Right atrium auricular region (tissue), 2 donors: ENCODE measurements at regions not wholly inside any gene's neighbourhood (a gene's known extent, or its start where the extent isn't known, plus 50 kb on each side); places are given as distances from the start of the nearest gene placed in this dataset.
A peak's percentile ranks its signal among the peaks of the same experiment; 100 is the strongest.

Source experiments
- DNase-seq: peaks from one replicate; pipeline ENCODE4 v3.0.0-alpha.2; 2019; ENCODE audit warnings: low spot score
- H3K27ac ChIP-seq, 2 donors: fragments of 200-600 bp; sonication (generic); 1 replicate in 1 of 2; 2 replicates in 1 of 2; pipeline ENCODE4 v1.5.1; 2016 to 2019
- H3K27me3 ChIP-seq, 2 donors: fragments of 200-600 bp; sonication (generic); one replicate each; pipeline versions ENCODE4 v1.5.1 to v1.6.0; 2017 to 2019
- H3K36me3 ChIP-seq: fragments of 200-600 bp; sonication (generic); one replicate; pipeline ENCODE4 v1.5.1; 2016
- H3K4me1 ChIP-seq, 2 donors: fragments of 200-600 bp; sonication (generic); one replicate each; pipeline versions ENCODE4 v1.5.1 to v1.6.0; 2017 to 2019
- H3K4me3 ChIP-seq, 2 donors: fragments of 200-600 bp; sonication (generic); 1 replicate in 1 of 2; 2 replicates in 1 of 2; pipeline ENCODE4 v1.5.1; 2017 to 2019; ENCODE audit warnings: mild to moderate bottlenecking in 1 of 2, moderate library complexity in 1 of 2
- H3K9me3 ChIP-seq, 2 donors: fragments of 200-600 bp; sonication (generic); one replicate each; pipeline ENCODE4 v1.5.1; 2019
- CTCF ChIP-seq, 2 donors: fragments of 200-600 bp; sonication (generic); IDR thresholded peaks; one replicate each; pipeline ENCODE4 v1.5.1; 2019; ENCODE audit warnings: antibody characterized with exemption in 2 of 2

DNA sequence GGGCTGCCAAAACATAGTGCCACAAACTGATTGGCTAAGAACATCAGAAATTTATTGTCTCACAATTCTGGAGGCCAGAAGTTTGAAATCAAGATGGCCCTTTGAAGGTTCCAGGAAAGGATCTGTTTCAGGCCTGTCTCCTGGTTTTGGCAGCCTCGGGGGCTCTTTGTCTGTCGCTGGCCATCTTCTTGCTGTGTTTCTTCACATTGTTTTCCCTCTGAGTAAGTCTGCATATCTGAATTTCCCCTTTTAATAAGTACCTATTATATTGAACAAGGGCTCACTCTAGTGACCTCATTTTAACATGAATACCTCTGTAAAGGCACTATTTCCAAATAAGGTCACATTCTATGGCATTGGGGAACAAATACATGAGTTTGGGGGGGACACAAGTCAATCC is 467.1 kb upstream of the MGAT4C start:
- DNase-seq: no peak
- H3K27ac ChIP-seq: no peak overlapping the region
- H3K9me3 ChIP-seq: no peaks in the 10 kb centered on the region
- no peaks in the 10 kb centered on the region for H3K4me1 ChIP-seq
- H3K36me3 ChIP-seq: no peaks in the 10 kb centered on the region
- no peak overlapping the region for H3K4me3 ChIP-seq
- no peaks in the 10 kb centered on the region for H3K27me3 ChIP-seq
- no peak for TF ChIP-seq CTCF (IDR thresholded peaks at IDR 0.05)

DNA sequence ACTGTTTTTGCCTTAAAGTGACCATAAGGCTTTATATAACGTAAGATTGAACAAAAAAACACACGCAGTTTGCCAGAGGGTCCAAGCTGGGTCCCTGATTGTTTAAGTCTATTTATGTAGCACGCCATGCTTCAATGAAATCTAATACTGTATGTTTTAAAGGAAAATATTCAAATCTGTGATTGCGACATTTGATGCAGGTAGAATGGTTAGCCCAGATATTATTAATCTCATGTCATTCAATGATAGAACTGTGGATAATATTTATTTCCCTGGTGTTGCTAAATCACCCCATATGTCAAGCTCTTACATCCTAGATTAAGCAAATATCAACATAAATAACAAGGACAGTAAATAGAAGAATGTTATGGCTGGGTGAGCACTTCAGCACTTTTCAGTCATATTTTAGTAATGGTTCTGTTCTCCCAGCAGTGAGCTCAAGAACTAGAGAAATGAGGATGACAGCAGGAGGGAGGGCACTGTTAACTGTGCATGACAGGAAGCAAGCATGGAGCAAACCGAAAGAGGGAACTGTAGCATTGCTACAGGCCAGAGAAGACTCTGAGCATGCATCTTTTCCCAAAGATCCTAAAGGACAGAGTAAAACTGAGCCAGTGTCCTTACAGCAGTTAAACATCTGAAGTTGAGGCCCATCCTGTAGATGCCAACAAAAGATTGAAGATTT is 465.7 kb upstream of the MGAT4C start:
- H3K9me3 ChIP-seq: no peaks in the 10 kb centered on the region
- H3K4me3 ChIP-seq: no peak overlapping the region
- TF ChIP-seq CTCF (IDR thresholded peaks at IDR 0.05): no peak
- no peaks in the 10 kb centered on the region for H3K36me3 ChIP-seq
- no peaks in the 10 kb centered on the region for H3K4me1 ChIP-seq
- DNase-seq: no peak
- no peak overlapping the region for H3K27ac ChIP-seq
- H3K27me3 ChIP-seq: no peaks in the 10 kb centered on the region

- Histone ChIP-seq H3K27me3 (no peaks in the 10 kb centered on the region), H3K4me1 (no peaks in the 10 kb centered on the region), H3K27ac (no peak overlapping the region), H3K36me3 (no peaks in the 10 kb centered on the region), H3K9me3 (no peaks in the 10 kb centered on the region), H3K4me3 (no peak overlapping the region)
- TF ChIP-seq CTCF (IDR thresholded peaks at IDR 0.05): no peak
- DNase-seq: no peak
These were observed 463.2 kb upstream of the MGAT4C start for GRCh38 chr12:86719381-86719780.

GRCh38 chr12:86713121-86713520 is 456.9 kb upstream of the MGAT4C start:
- Histone ChIP-seq H3K4me1 (no peaks in the 10 kb centered on the region), H3K27me3 (no peaks in the 10 kb centered on the region), H3K9me3 (peaks cover 0 to 4% of the 10 kb centered on the region in 2 donors), H3K27ac (no peak overlapping the region), H3K36me3 (no peaks in the 10 kb centered on the region), H3K4me3 (no peak overlapping the region)
- no peak for DNase-seq
- no peak for TF ChIP-seq CTCF (IDR thresholded peaks at IDR 0.05)

GRCh38 chr12:86712425-86712843 is 456.2 kb upstream of the MGAT4C start:
- no peak for TF ChIP-seq CTCF (IDR thresholded peaks at IDR 0.05)
- Histone ChIP-seq H3K9me3 (peaks cover 0 to 4% of the 10 kb centered on the region in 2 donors), H3K27me3 (no peaks in the 10 kb centered on the region), H3K4me3 (no peak overlapping the region), H3K27ac (peak overlapping the region in 1 of 2 donors; percentile 31), H3K36me3 (no peaks in the 10 kb centered on the region), H3K4me1 (no peaks in the 10 kb centered on the region)
- no peak for DNase-seq

DNA sequence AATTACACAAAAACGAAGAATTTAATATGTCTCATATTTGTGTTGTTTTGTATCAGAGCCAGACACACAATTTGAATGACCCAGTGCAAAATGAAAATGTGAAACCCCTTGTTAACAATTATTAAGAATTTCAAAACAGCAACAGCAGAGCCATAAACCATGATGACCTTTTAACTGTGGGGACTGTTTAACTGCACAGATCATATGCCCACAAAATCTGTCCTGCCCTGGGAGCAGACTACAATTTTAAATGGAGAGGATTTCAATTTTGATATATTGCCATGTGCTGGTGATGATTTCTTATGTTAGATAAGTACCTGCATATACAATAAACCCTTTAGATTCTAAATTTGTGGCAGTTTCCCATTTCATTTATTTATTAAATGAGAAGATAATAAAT is 455.5 kb upstream of the MGAT4C start:
- no peak overlapping the region for H3K4me3 ChIP-seq
- TF ChIP-seq CTCF (IDR thresholded peaks at IDR 0.05): no peak

More for the DNA sequence above, 455.5 kb upstream of the MGAT4C start:
- Histone ChIP-seq H3K27me3 (no peaks in the 10 kb centered on the region), H3K36me3 (no peaks in the 10 kb centered on the region), H3K9me3 (peaks cover 0 to 4% of the 10 kb centered on the region in 2 donors), H3K4me1 (no peaks in the 10 kb centered on the region), H3K27ac (no peak overlapping the region)
- DNase-seq: no peak
